ENCODE measurements at regions not wholly inside any gene's neighbourhood (a gene's known extent, or its start where the extent isn't known, plus 50 kb on each side); places are given as distances from the start of the nearest gene placed in this dataset.

DNA sequence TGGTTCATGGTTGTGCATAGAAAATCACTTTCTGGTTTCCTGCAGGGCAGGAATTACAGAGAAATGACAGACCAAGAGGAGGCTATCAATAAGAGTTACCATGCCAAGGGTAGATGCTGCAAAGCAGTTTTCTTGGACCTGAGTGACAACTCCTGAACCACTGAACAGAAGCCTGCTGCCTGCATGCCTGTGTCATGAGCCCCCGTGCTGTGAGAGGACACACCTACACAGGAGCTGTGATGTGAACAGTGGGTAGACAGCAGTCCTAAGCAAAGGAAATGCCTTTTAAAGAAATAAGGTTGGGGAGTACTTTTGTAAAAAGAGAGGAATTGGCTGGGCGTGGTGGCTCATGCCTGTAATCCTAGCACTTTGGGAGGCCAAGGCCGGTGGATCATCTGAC, 54.2 kb upstream of the CREB1 start:
- peaks cover 42% of the 10 kb centered on the region for H3K4me1 Mint-ChIP-seq
- H3K27ac Mint-ChIP-seq: no peak overlapping the region

DNA sequence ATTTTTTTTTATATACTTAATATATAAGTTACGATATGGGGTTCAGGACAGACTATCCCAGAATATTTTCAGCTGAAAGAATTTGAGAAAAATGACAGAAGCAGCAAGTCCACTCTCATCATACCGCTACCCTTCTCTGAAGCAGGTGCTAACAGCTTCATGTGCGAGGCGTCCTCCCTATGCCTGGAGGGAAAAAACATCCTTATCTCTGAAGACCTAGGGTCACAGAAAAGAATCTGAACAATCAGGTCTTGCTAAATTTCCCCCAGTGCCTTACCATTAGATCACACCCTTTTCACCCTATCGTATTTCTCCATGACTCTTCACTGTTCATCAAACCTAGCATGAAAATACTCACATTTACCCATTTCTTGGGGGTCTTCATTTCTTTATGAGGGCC, 51.9 kb upstream of the CREB1 start:
- H3K27me3 Mint-ChIP-seq: no peaks in the 10 kb centered on the region
- no peaks in the 10 kb centered on the region for H3K36me3 Mint-ChIP-seq
- H3K4me3 Mint-ChIP-seq: no peak overlapping the region
- H3K4me1 Mint-ChIP-seq: peaks cover 55% of the 10 kb centered on the region
- no peaks in the 10 kb centered on the region for H3K9me3 Mint-ChIP-seq
- no peak overlapping the region for H3K27ac Mint-ChIP-seq
- no peak for DNase-seq

More for the DNA sequence above, 54.2 kb upstream of the CREB1 start:
- H3K36me3 Mint-ChIP-seq: no peaks in the 10 kb centered on the region
- no peak for DNase-seq
- H3K9me3 Mint-ChIP-seq: no peaks in the 10 kb centered on the region
- no peak overlapping the region for H3K4me3 Mint-ChIP-seq
- no peaks in the 10 kb centered on the region for H3K27me3 Mint-ChIP-seq

DNA sequence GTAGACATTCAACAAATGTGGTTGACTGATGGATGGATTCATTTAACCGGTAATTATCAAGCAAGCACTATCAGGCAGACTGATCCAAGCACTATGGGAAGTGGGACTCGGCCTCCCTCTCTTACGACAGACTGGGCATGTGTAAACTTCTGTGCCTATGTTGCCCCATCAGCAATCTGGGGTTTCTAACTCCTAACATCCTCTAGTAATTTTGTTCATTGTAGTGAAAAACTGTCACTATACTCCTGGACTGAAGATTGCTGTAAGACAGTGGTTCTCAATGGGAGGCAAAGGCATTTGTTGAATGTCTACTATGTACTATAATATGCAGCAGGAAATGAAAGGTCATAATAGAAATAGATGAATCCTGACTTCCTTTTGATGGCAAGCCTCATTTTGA, 51.2 kb upstream of the CREB1 start:
- DNase-seq: no peak
- no peaks in the 10 kb centered on the region for H3K36me3 Mint-ChIP-seq
- H3K4me3 Mint-ChIP-seq: no peak overlapping the region
- peaks cover 57% of the 10 kb centered on the region for H3K4me1 Mint-ChIP-seq
- H3K27ac Mint-ChIP-seq: no peak overlapping the region
- H3K27me3 Mint-ChIP-seq: no peaks in the 10 kb centered on the region
- H3K9me3 Mint-ChIP-seq: no peaks in the 10 kb centered on the region

DNA sequence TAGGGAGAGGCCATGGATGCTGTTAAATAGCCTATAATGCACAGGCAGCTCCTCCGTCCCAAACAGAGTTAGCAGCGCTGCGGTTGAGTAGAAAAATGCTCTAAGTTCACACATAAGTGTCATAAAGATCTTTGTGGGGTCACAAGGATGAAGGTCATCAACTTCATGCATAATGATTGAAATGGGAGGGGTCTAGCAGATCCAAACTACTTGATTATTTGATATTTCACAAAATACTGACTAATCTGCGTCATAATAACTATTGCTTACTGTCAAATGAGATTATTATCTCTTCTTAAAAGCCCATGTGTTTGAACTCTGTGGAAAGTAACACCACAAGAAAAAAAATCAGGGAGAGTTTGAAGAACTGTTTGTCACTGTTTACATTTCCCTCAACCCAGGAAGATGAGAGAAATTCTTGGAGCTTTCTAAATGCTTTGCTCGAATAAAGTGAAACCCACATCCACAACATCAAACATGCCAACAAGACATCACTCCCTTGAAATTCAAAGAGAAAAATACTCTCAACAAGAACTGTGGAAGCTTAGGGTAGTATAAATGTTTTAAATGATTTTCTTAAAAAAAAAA, 50.5 kb upstream of the CREB1 start:
- no peak for DNase-seq
- Mint-ChIP-seq H3K27ac (no peak overlapping the region), H3K4me1 (peaks cover 56% of the 10 kb centered on the region), H3K27me3 (no peaks in the 10 kb centered on the region), H3K4me3 (no peak overlapping the region), H3K9me3 (no peaks in the 10 kb centered on the region), H3K36me3 (no peaks in the 10 kb centered on the region)

Measured in activated naive CD8-positive, alpha-beta T cell treated with anti-CD3 and anti-CD28 coated beads for 36 hours (primary cell).